Activated CD4-positive, alpha-beta T cell treated with anti-CD3 and anti-CD28 coated beads for 48 hours (primary cell): ENCODE measurements at regions not wholly inside any gene's neighbourhood (a gene's known extent, or its start where the extent isn't known, plus 50 kb on each side); places are given as distances from the start of the nearest gene placed in this dataset.
A peak's percentile ranks its signal among the peaks of the same experiment; 100 is the strongest.

Experiments
- DNase-seq: peaks from one replicate; pipeline ENCODE4 v3.0.0-alpha.2; 2020

DNA sequence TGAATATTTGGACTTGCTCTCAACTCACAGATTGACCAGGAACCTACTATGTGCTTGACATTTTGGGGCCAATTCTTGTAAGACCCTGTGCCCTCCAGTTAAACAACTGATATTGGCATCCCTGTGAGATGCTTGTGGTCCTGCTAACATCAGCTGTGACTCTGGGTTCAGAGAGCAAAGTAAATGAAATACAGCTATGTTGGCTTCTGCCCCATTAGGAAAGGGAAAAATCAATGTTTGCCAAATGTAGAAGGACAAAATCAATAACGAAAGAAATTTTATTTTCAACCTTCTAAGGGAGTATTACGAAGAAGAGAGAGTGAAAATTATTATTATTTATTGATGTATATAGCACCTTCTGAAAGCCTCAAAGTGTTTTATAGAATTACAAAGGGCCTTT, 266.9 kb upstream of the ARID1B start:
- DNase-seq, result no peak

DNA sequence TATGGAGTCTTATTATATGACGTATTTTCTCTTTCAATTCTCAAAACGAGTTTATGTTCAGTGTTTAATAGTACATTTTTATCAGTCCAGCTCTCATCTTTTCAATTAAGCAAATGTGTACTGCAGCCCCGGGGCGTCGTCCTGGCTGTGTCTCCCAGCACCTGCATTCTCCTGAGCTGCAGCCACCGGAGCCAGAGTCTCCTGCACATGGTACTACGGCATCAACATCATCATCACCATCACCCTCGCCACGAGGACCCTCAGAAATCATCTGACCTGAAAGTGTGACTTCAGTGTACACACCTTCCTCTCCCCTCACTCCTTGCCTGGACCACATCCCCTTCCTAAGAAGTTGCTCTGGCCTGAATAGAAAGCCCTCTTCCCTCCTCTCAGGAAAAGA, 267.7 kb upstream of the ARID1B start:
- no peak for DNase-seq

DNA sequence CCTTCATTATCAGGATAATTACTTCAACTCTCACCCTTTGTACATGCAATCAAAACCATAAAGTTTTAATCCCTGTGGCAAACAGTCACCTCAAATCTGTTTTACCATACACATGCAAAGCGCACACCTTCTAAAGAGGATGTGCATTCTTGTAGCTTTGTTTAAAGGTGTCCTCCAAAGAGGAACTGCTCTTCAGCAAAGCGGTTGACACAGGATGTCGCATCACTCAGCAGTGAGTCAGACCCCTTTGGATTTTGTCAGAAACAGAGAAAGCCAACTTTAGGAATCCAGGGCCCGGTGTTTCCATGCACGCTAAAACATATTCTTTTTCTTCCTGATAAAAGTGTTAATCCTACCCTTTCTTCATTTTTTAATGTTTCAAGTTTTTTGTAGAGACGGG, 268.3 kb upstream of the ARID1B start:
- DNase-seq, result peak; percentile 8

DNA sequence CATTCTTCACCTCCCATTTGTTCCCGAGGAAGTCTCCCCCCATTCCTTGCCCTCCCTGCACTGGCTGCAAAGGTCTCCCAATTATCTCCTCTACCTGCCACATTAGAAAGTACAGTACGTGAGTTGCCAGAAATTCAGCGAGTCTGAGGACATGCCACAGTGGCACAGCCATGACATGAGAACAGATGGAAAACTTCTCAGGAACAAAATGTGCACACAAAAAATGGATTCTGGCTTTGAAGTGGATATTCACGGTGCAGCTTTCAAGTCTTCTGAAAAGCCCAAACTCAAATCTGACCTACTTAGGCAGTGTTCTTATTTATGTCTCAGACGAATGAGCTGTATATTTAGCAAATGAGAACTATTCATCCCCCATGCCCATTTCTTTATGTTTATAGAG, 269.1 kb upstream of the ARID1B start:
- no peak for DNase-seq

DNA sequence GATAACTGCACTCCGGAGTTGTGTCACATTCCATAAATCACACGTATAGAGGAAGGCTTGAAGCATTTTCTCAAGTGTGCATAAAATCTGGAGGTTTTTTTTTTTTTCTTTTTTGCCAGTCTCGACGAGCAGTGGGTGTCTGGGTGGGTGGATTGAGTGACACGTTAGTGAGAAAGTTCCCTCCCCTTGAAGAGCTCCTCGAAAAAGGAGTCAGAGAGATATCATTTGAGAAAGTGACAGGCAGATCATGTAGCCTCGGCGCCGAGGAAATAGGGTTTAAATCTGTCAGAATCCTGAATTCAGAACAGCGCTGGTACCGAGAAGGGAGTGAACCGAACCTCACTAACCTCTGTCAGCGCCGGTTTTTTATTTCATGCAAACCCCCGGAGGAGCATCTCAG, 269.5 kb upstream of the ARID1B start:
- no peak for DNase-seq

DNA sequence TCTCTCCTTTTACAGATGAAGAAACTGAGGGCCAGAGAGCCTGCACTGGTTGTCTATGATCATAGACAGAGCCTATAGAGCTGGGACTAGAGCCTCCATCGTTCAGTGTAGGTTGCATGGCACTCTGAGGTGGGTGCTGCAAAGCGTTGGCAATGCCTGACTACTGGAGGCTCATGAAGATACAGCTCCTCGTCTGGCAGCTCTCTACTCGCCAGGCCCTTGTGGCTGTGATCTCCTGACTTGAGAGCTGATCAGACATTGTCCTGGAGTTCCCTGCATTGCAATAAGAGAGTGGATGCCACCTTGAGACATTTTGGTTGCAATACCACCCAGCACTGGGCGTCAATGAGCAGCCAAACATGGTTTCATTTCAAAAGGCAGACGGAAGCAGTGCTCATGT, 270.1 kb upstream of the ARID1B start:
- DNase-seq, result no peak

DNA sequence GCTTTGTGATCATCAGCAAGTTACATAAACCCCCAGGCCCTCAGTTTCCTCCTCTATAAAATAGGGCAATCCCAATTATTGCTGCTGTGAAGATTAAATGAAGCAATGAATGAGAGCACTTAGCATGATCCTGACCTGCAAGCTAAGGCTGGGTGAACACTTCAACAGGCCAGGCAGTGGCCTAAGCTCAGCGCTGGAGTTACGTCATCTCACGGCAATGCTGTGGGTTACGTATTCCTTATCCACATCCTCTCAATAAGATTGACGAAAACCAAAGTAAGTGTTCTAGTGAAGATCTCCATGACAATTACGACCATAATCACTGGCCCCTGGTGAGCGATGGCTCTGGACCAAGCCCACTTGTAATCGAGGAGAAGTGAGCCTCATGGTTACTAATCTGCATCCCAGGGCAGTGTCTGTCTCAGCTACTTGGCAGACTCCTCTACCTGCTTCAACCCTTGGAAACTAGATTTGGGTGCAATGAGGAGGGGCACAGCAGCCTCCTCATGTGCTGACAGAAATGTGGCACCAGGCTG, 274.1 kb upstream of the ARID1B start:
- DNase-seq, result no peak

DNA sequence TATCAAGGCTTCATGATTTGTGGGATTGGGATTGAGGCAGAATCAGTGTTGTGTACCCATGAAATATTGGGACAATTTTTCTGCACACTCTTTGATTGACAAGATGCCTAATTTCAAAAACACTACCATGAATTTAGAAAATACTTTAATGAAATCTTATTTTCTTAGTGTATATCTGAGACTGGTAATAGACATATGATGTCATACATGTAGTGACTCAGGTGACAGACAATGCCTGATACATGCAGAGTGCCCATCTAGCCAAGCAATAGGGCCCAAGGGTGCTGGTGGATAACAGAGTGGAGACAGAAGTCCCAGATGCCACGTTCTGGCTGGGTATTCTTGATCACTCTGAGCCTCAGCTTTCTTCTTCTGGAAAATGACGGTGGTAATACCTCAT, 279.6 kb upstream of the ARID1B start:
- DNase-seq, result no peak

DNA sequence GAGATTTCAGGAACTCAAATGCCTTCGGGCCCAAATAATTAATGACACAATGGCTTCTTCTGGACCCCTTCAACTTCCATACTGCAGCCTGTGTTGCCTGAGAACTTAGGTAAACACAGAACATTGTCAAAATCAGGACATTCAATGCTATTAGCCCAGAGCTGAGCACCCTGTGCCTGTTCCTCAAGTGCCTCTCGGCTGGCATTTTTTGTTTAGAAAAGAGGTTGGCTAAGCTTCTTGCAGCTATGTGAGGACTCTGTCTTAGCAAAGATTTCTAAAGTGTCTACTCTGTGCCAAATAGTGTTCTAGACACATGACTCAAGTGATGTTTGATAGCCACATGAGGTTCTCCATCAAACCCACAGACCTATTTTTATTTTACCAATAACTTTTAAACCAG, 289.3 kb upstream of the ARID1B start:
- DNase-seq, result no peak

DNA sequence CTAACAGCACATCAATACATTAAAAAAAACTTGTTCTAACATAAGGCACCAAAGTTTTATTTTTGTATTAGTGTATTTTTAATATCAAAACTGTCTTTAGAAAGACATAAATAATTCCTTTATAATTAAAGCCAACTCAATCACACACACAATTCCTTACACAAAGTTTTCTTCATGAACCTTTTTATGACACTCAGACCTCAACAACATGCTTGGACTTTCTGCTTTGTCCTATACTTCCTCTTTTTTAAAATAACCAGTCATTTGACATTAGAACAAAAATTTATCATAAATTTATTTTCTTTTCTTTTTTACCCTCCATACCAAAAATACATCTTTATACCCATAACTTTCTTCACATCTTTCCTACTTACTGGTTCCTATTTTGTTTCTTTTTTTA, 292.0 kb upstream of the ARID1B start:
- DNase-seq, result no peak

DNA sequence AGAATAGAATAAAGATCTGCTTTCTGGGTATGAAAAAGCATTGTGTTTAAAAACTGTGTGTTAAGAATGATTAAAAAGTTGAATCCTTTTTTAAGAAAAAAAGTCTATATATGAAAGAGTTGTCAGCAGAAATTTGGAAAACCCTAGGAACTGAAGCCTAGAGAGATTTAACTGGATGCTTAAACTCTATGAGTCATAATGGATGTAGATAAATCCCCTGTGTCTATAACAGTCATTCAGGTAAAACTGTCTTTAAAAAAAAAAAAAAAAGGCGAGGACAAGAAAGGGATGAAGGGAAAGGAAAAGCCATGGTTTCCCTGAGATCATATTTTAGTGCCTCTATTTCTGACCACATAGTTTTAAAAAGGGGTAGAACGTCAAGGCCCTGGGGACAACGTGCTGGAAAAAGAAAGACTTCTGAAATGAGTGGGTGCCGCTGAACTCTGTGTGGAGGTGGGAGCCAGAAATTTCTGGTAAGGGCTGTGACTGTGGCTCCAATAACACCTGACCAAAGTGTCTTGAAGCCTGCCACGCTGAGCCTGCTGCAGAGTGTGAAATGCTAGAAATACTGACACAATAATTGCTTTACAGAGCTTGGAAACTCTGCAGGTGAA, 302.6 kb upstream of the ARID1B start:
- DNase-seq, result peak; percentile 10

DNA sequence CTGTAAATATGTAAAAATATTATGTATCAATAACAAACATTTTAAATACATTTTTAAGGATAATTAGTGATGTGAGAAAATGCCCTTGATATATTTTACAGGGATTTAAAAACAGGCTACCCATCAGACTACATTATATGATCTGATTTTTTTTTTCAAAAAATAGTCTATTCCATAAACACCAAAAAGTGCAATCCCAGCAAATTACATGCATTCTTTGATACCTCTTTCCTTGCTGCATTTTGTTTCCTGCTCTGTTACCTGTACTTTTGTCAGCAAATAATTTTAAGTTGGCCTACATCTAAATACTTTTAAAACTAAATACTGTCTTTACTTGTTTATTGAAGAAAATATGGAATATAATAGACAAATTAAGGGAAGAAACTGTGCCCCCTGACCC, 306.2 kb upstream of the ARID1B start:
- no peak for DNase-seq

DNA sequence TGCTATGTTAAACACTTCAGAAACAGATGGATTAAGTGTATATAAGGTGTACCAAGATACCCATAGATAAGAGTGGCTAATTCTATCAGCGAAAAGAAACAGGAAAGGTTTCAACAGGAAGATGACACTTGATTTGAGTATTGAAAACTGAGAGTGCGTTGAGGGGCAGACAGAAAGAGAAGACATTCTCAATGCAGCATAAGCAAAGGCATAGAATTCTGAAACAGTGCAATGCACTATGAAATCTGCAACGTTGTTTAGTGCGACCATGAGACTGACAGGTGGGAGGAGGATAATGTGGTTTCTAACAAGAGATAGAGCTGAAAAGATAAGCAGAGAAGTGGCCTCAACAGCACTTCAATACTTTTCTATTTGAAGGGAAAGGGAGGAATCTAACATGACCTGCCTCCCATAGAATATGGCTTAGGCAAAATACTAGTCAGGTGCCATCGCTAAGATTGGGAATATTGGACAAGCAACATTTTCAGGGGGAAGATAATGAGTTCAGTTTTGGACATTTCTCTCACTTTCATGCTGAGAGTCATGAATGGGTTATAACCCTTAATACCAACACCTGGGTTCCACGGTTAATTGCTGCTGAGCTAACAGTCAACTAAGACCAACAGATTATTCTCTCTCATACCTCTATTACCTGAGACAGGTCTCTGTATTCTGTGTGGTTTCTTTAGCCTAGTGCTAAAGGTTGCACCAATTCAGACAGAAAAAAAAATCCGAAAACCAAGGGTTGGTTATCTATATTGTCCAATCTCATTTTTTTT, 312.9 kb upstream of the ARID1B start:
- DNase-seq, result no peak

DNA sequence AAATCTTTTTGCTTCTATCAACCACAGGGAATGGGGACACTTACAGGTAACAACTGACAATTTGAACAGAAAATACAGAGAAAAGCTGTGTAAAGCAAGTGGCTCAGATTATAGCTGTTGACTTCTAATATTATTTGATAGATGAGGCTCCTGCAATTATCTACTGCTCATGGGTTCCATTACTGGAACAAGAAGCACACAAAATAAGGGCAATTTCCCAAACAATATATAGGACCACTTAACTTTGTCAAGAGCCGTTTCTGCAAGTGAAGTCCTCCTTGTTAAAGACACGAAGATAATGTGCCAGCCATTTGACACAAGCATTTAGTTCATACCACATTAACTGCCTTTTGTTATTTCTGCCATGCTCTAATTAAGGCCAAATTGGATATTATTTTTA, 315.5 kb upstream of the ARID1B start:
- no peak for DNase-seq

DNA sequence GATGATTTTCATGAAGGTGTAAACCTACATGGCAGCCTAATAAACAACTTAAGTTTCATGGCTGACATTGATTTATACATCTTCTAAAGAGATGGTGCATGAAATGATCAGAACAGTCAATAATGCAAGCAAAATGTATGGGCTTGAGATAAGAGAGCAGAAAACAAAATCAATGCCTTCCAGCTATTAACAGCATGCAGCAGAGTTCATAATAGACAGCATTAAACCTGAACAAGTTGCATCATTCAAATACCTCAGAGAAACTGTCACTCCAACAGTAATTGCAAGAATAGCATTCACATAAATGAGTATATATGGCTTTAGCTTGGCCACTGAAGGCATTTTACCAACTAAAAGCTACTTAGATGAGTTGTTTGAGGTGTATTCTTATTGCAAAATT, 319.6 kb upstream of the ARID1B start:
- no peak for DNase-seq

DNA sequence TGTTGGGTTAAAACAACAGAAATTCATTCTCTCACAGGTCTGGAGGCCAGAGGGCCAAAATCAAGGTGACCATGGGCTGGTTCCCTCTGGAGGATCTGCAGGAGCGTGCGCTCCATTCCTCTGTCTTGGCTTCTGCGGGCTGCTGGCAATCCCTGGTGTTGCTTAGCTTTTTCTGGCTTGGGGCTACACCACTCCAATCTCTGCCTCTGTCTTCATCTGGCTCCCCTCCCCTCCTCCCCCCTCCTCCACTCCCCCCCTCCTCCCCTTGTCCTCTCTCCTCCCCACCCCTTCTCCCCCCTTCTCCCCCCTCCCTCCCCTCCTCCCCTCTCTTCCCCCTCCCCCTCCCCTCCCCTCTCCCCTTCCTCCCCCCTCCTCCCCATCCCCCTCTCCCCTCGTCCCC, 321.3 kb upstream of the ARID1B start:
- no peak for DNase-seq

DNA sequence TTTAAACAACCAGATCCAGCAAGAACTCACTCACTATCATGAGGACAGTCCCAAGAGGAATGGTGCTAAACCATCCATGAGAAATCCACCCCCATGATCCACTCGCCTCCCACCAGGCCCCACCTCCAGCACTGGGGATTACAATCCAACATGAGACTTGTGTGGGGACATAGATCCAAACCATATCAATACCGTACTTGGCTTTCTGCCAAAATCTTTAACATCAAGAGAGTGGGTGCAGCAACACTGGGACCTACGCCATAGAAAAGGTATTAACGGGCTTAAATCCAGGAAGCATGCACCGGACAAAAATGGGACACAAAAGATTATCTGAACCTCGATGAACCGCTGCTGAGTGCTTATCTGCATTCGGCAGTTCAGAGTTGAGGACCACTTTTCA, 322.3 kb upstream of the ARID1B start:
- DNase-seq, result no peak

DNA sequence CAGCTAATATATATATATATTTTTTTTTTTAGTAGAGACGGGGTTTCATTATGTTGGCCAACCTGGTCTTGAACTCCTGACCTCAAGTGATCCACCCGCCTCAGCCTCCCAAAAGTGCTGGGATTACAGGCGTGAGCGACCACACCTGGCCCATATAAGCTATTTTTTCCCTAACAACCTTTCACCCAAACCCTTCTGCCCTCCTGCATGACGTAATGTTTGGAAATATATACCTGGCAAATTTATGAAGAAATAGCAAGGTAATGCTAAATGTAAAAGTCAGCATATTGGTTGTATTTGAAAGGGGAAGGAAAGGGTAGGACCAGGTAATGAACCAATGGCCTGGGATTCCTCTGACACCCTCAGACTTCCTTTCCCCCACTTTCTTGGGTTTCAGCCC, 325.5 kb upstream of the ARID1B start:
- no peak for DNase-seq

DNA sequence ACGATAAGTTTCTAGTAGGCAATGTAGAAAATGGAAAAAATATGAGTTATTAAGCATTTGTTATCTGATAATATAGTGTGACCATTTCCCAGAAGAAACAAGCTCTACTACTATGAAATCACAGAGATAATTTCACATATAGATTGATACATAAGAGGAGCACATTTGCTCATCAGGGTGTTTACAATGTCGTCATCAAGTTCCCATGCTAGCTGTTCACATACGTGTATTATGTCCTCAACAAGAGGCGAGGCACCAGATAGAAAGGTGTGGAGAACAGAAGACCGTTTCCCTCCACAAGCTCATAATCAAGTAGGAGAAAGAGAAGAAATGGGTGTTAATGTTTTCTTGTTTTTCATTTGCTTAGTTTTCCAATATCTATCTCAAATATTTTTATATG, 326.1 kb upstream of the ARID1B start:
- DNase-seq, result no peak

DNA sequence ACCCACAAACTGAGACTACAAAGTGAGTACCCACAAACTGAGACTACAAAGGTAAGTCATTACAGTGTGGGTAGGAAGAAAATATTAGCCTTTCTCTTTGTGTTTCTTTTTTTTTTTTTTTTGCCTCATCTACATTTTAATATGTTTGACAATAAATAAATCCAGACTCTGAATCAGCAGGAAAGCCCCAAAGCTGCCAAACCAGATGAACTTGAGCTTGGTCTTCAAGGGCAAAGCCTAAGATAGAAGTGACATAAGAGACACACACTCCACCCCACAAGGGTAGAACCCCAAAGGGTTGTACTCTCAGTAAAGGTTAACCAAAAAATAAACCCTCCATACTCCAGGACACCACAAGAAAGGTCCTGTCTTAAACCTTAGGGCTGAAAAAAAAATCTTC, 326.8 kb upstream of the ARID1B start:
- no peak for DNase-seq

DNA sequence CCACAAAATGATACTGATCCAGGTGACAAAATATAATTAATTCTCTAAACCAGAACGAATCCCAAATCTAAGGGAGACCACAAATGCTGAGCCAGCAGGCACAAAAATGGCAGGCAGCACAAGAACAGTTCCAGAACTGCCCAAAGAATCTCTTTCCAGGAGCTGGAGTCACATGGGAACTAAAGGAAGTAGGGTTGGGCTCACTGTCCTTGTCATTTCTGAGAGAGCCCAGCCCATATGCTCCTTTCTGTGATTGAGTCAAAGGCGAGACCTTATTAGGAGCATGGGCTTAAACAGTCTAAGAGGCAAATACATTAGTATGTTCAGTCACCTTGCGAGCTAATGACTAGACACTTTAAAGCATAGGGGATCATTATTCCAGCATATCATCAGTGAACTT, 327.6 kb upstream of the ARID1B start:
- no peak for DNase-seq

DNA sequence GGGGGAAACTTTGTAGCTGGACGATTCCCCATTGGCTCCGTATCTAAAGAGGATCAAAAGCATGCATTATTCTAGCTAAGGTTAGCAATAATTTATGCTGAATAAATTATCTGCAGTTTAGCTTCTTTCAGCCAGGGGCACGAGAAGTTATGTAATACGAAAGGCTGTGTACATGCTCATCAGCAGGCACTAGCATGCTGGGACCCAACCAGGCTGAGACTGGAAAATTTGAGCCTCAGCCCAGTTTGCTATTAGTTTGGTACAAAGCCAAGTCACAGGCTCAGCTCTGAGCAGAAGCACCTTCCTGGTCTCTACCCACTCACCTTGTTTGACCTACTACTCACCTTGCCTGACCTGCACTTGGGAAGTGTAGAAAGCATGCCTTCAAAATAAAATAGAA, 328.1 kb upstream of the ARID1B start:
- no peak for DNase-seq

DNA sequence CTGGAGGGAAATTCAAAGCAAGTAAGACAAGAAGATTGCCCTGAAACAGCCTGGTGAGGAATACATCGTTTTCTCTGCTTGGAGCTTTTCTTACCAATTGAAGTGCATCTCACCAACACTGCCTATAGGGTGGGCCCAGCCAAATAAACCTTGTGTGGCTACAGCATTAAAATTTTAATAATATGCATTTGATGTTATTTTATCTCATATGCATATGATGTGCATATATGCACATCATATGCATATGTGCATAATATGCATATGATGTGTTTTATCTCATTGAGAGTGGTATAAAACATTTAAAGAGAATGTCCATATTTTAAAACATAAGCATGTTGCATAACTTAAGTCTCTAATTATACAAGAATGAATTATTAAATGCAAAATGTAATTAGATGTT, 328.6 kb upstream of the ARID1B start:
- no peak for DNase-seq

DNA sequence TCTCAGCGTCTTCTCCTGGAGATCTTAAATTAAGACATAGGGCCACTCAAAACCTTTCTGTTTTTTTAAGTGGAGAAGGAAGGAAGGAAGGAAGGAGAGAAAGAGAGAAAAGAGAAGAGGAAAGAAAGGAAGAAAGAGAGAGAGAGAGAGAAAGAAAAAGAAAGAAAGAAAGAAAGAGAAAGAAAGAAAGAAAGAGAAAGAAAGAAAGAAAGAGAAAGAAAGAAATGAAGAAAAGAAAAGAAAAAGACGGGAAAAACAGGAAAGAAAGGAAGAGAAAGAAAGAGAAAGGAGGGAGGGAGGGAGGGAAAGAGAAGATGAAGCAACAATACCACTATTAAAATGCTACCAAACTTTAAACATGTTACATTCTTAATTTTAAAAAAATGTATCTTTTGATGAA, 336.5 kb upstream of the ARID1B start:
- DNase-seq, result no peak

DNA sequence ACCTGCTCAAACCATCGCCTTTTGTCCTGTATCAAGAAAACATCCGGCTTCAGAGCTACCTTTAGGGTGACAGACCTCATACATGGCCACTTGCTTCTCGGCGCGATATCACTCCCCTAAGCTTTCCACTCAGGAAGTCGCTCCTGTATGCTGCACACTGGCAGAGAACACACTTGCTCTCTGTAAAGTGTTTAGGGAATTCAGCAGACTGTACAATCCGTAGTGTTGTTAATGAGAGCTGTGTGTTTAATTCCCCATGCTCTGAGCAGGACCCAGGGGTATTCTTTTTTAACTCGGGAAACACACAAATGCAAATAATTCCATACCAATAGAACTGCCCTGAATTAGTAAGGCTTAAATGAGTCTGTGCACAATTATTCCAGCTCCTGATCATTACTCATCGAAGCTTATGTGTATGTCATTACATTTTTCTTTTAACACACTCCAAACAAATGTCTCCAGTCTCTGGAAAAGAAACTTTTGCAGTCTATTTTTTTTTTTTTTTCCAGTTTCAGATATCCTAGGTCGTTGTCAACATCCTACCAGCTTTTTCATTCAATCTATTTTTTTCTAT, 338.7 kb upstream of the ARID1B start:
- DNase-seq, result no peak
